ENCODE measurements at regions not wholly inside any gene's neighbourhood (a gene's known extent, or its start where the extent isn't known, plus 50 kb on each side); places are given as distances from the start of the nearest gene placed in this dataset.

GRCh38 chr15:46146002-46146401 lies 511.2 kb downstream of the SQOR start:
- Histone ChIP-seq H2BK5ac (ENCODE audit: low read depth, low read length, poor library complexity, severe bottlenecking) (no peak overlapping the region), H3K18ac (ENCODE audit: low read depth in 1 of 2, low read length in 2 of 2) (no peak overlapping the region), H3K4me2 (ENCODE audit: low read length, poor library complexity, severe bottlenecking) (no peak overlapping the region), H3K14ac (ENCODE audit: low read length in 2 of 2) (no peak overlapping the region), H3K4me1 (ENCODE audit: control insufficient read depth, insufficient read depth, low read depth, low read length) (no peaks in the 10 kb centered on the region), H3K27ac (ENCODE audit: low read length, poor library complexity, severe bottlenecking) (no peak overlapping the region), H2AK5ac (ENCODE audit: low read length, severe bottlenecking) (no peak overlapping the region), H3K4ac (ENCODE audit: low read depth in 1 of 2, low read length in 2 of 2) (no peak overlapping the region), H3K9ac (ENCODE audit: low read length) (no peak overlapping the region), H4K91ac (ENCODE audit: low read length) (peak overlapping the region; percentile 15), H3K27me3 (ENCODE audit: control insufficient read depth in 1 of 2, insufficient read depth in 1 of 2, low read length in 2 of 2) (no peaks in the 10 kb centered on the region), H2BK12ac (ENCODE audit: low read length in 2 of 2) (no peak overlapping the region), H3K23ac (ENCODE audit: low read length in 2 of 2) (no peak overlapping the region), H3K9me3 (ENCODE audit: control insufficient read depth, low read length) (peaks cover 5% of the 10 kb centered on the region), H3K79me1 (replicated peaks; ENCODE audit: low read length, poor library complexity, severe bottlenecking) (no peaks in the 10 kb centered on the region), H3K36me3 (ENCODE audit: control insufficient read depth in 1 of 2, insufficient read depth in 2 of 2, low read depth in 1 of 2, low read length in 2 of 2) (no peaks in the 10 kb centered on the region), H3K4me3 (ENCODE audit: insufficient read depth in 1 of 2, low read depth in 1 of 2, low read length in 2 of 2) (no peak overlapping the region), H2BK15ac (ENCODE audit: low read depth, poor library complexity, severe bottlenecking) (no peak overlapping the region), H2AFZ (ENCODE audit: low read depth, low read length) (no peak overlapping the region), H2BK120ac (ENCODE audit: low read depth, low read length) (no peak overlapping the region), H4K8ac (ENCODE audit: low read length) (no peak overlapping the region)
- DNase-seq = no peak
- WGBS = 52% methylated on average over 3 of the region's 3 CpGs

- Histone ChIP-seq H3K14ac (ENCODE audit: low read length in 2 of 2) (no peak overlapping the region), H2BK12ac (ENCODE audit: low read length in 2 of 2) (no peak overlapping the region), H3K4ac (ENCODE audit: low read depth in 1 of 2, low read length in 2 of 2) (no peak overlapping the region), H3K9ac (ENCODE audit: low read length) (no peak overlapping the region), H3K23ac (ENCODE audit: low read length in 2 of 2) (no peak overlapping the region), H2AFZ (ENCODE audit: low read depth, low read length) (no peak overlapping the region), H3K79me1 (replicated peaks; ENCODE audit: low read length, poor library complexity, severe bottlenecking) (no peaks in the 10 kb centered on the region), H2BK15ac (ENCODE audit: low read depth, poor library complexity, severe bottlenecking) (no peak overlapping the region), H3K36me3 (ENCODE audit: control insufficient read depth in 1 of 2, insufficient read depth in 2 of 2, low read depth in 1 of 2, low read length in 2 of 2) (no peaks in the 10 kb centered on the region), H3K4me2 (ENCODE audit: low read length, poor library complexity, severe bottlenecking) (no peak overlapping the region), H3K27me3 (ENCODE audit: control insufficient read depth in 1 of 2, insufficient read depth in 1 of 2, low read length in 2 of 2) (no peaks in the 10 kb centered on the region), H2BK5ac (ENCODE audit: low read depth, low read length, poor library complexity, severe bottlenecking) (no peak overlapping the region), H3K27ac (ENCODE audit: low read length, poor library complexity, severe bottlenecking) (no peak overlapping the region), H3K4me1 (ENCODE audit: control insufficient read depth, insufficient read depth, low read depth, low read length) (no peaks in the 10 kb centered on the region), H3K9me3 (ENCODE audit: control insufficient read depth, low read length) (peaks cover 5% of the 10 kb centered on the region), H3K4me3 (ENCODE audit: insufficient read depth in 1 of 2, low read depth in 1 of 2, low read length in 2 of 2) (no peak overlapping the region), H4K8ac (ENCODE audit: low read length) (no peak overlapping the region), H2BK120ac (ENCODE audit: low read depth, low read length) (no peak overlapping the region), H4K91ac (ENCODE audit: low read length) (no peak overlapping the region), H2AK5ac (ENCODE audit: low read length, severe bottlenecking) (no peak overlapping the region), H3K18ac (ENCODE audit: low read depth in 1 of 2, low read length in 2 of 2) (no peak overlapping the region)
- WGBS = 74% methylated on average over 2 of the region's 2 CpGs
- no peak for DNase-seq
These were observed 512.1 kb downstream of the SQOR start for GRCh38 chr15:46146915-46147314.

GRCh38 chr15:46151786-46152185 lies 517.0 kb downstream of the SQOR start:
- Histone ChIP-seq H2BK5ac (ENCODE audit: low read depth, low read length, poor library complexity, severe bottlenecking) (no peak overlapping the region), H4K8ac (ENCODE audit: low read length) (no peak overlapping the region), H3K23ac (ENCODE audit: low read length in 2 of 2) (no peak overlapping the region), H2BK12ac (ENCODE audit: low read length in 2 of 2) (no peak overlapping the region), H3K27ac (ENCODE audit: low read length, poor library complexity, severe bottlenecking) (no peak overlapping the region), H3K9me3 (ENCODE audit: control insufficient read depth, low read length) (peaks cover 13% of the 10 kb centered on the region), H3K36me3 (ENCODE audit: control insufficient read depth in 1 of 2, insufficient read depth in 2 of 2, low read depth in 1 of 2, low read length in 2 of 2) (no peaks in the 10 kb centered on the region), H4K91ac (ENCODE audit: low read length) (no peak overlapping the region), H2BK15ac (ENCODE audit: low read depth, poor library complexity, severe bottlenecking) (no peak overlapping the region), H2AK5ac (ENCODE audit: low read length, severe bottlenecking) (no peak overlapping the region), H3K4me1 (ENCODE audit: control insufficient read depth, insufficient read depth, low read depth, low read length) (no peaks in the 10 kb centered on the region), H3K4ac (ENCODE audit: low read depth in 1 of 2, low read length in 2 of 2) (no peak overlapping the region), H3K14ac (ENCODE audit: low read length in 2 of 2) (no peak overlapping the region), H2AFZ (ENCODE audit: low read depth, low read length) (no peak overlapping the region), H3K4me2 (ENCODE audit: low read length, poor library complexity, severe bottlenecking) (no peak overlapping the region), H3K4me3 (ENCODE audit: insufficient read depth in 1 of 2, low read depth in 1 of 2, low read length in 2 of 2) (no peak overlapping the region), H3K9ac (ENCODE audit: low read length) (no peak overlapping the region), H2BK120ac (ENCODE audit: low read depth, low read length) (no peak overlapping the region), H3K27me3 (ENCODE audit: control insufficient read depth in 1 of 2, insufficient read depth in 1 of 2, low read length in 2 of 2) (no peaks in the 10 kb centered on the region), H3K79me1 (replicated peaks; ENCODE audit: low read length, poor library complexity, severe bottlenecking) (no peaks in the 10 kb centered on the region), H3K18ac (ENCODE audit: low read depth in 1 of 2, low read length in 2 of 2) (no peak overlapping the region)
- WGBS = 45% methylated on average over 1 of the region's 1 CpG
- no peak for DNase-seq

GRCh38 chr15:46166750-46167149 lies 531.9 kb downstream of the SQOR start:
- Histone ChIP-seq H3K18ac (ENCODE audit: low read depth in 1 of 2, low read length in 2 of 2) (no peak overlapping the region), H3K4me3 (ENCODE audit: insufficient read depth in 1 of 2, low read depth in 1 of 2, low read length in 2 of 2) (no peak overlapping the region), H3K4me2 (ENCODE audit: low read length, poor library complexity, severe bottlenecking) (no peak overlapping the region), H2BK120ac (ENCODE audit: low read depth, low read length) (no peak overlapping the region), H2BK5ac (ENCODE audit: low read depth, low read length, poor library complexity, severe bottlenecking) (no peak overlapping the region), H2BK12ac (ENCODE audit: low read length in 2 of 2) (no peak overlapping the region), H2BK15ac (ENCODE audit: low read depth, poor library complexity, severe bottlenecking) (no peak overlapping the region), H3K9ac (ENCODE audit: low read length) (no peak overlapping the region), H3K79me1 (replicated peaks; ENCODE audit: low read length, poor library complexity, severe bottlenecking) (no peaks in the 10 kb centered on the region), H3K23ac (ENCODE audit: low read length in 2 of 2) (no peak overlapping the region), H3K4ac (ENCODE audit: low read depth in 1 of 2, low read length in 2 of 2) (no peak overlapping the region), H4K8ac (ENCODE audit: low read length) (no peak overlapping the region), H3K4me1 (ENCODE audit: control insufficient read depth, insufficient read depth, low read depth, low read length) (no peaks in the 10 kb centered on the region), H3K36me3 (ENCODE audit: control insufficient read depth in 1 of 2, insufficient read depth in 2 of 2, low read depth in 1 of 2, low read length in 2 of 2) (no peaks in the 10 kb centered on the region), H3K27me3 (ENCODE audit: control insufficient read depth in 1 of 2, insufficient read depth in 1 of 2, low read length in 2 of 2) (no peaks in the 10 kb centered on the region), H4K91ac (ENCODE audit: low read length) (no peak overlapping the region), H2AFZ (ENCODE audit: low read depth, low read length) (no peak overlapping the region), H3K27ac (ENCODE audit: low read length, poor library complexity, severe bottlenecking) (no peak overlapping the region), H2AK5ac (ENCODE audit: low read length, severe bottlenecking) (no peak overlapping the region), H3K14ac (ENCODE audit: low read length in 2 of 2) (no peak overlapping the region), H3K9me3 (ENCODE audit: control insufficient read depth, low read length) (peaks cover 29% of the 10 kb centered on the region)
- 13% methylated on average over 1 of the region's 1 CpG for WGBS
- no peak for DNase-seq
